Transverse colon (tissue), 4 donors: ENCODE measurements at regions not wholly inside any gene's neighbourhood (a gene's known extent, or its start where the extent isn't known, plus 50 kb on each side); places are given as distances from the start of the nearest gene placed in this dataset.

ENCODE experiments used
- DNase-seq: peaks from one replicate; pipeline ENCODE4 v3.0.0-alpha.2; 2019
- H3K27ac ChIP-seq, 4 donors: fragments of 200-600 bp; sonication (generic); 2 replicates each; pipeline ENCODE4 v1.5.1; 2016 to 2018; ENCODE audit warnings: inconsistent platforms in 4 of 4
- H3K27me3 ChIP-seq: fragments of 200-600 bp; sonication (generic); 2 replicates; pipeline ENCODE4 v1.5.1; 2017; ENCODE audit warnings: inconsistent platforms
- H3K36me3 ChIP-seq, 4 donors: fragments of 200-600 bp; sonication (generic); 2 replicates each; pipeline ENCODE4 v1.5.1; 2017 to 2019; ENCODE audit warnings: inconsistent platforms in 4 of 4
- H3K4me1 ChIP-seq, 4 donors: fragments of 200-600 bp; sonication (generic); 2 replicates each; pipeline ENCODE4 v1.5.1; 2017 to 2020; ENCODE audit warnings: inconsistent platforms in 4 of 4
- H3K4me3 ChIP-seq, 4 donors: fragments of 200-600 bp; sonication (generic); 1 replicate in 1 of 4; 2 replicates in 3 of 4; pipeline versions ENCODE4 v1.5.1 to v1.6.1; 2017 to 2019; ENCODE audit warnings: inconsistent platforms in 4 of 4
- H3K9me3 ChIP-seq, 2 donors: fragments of 200-600 bp; sonication (generic); 2 replicates each; pipeline ENCODE4 v1.5.1; 2017 to 2019; ENCODE audit warnings: inconsistent platforms in 2 of 2
- CTCF ChIP-seq, 5 experiments: fragments of 200-600 bp in 3 of 5; fragments of 450-650 bp in 2 of 5; sonication (generic) in 3 of 5; IDR thresholded peaks; 1 replicate in 2 of 5; 2 replicates in 3 of 5; pipeline ENCODE4 v1.5.1; 2016 to 2017; ENCODE audit warnings: antibody characterized with exemption in 5 of 5, inconsistent platforms in 3 of 5, mild to moderate bottlenecking in 2 of 5, moderate library complexity in 1 of 5
- EP300 ChIP-seq: sonication (generic); formaldehyde crosslinking; IDR thresholded peaks from one replicate; pipeline ENCODE4 v1.6.1; 2017; ENCODE audit warnings: antibody characterized with exemption, low read depth
- POLR2A ChIP-seq: fragments of 450-650 bp; IDR thresholded peaks from one replicate; pipeline ENCODE4 v1.6.1; 2016; ENCODE audit warnings: antibody characterized with exemption, mild to moderate bottlenecking, moderate library complexity
- POLR2AphosphoS5 ChIP-seq, 3 donors: sonication (generic); formaldehyde crosslinking; IDR thresholded peaks; one replicate each; pipeline ENCODE4 v1.6.1; 2016; ENCODE audit warnings: antibody characterized with exemption in 3 of 3
- WGBS, 2 donors: methylation state at CpG; one replicate each; pipeline ENCODE4 v1.1.5; 2018; ENCODE audit warnings: low coverage in 1 of 2; 5-methylcytosine and 5-hydroxymethylcytosine counted together
- in situ Hi-C, 4 donors: fragments of 200-750 bp; cut with MboI; loops; one replicate each; pipeline versions ENCODE4 v1.15.0 to v1.15.1; 2017; ENCODE audit warnings: low sequenced_read_pairs in 3 of 4, low pct_ligation_motif_present in 1 of 4, low pct_unique_long_range_greater_than_20kb in 1 of 4
- intact Hi-C: fragments of 100-400 bp; cut with DNase I; formaldehyde crosslinking; loops from one replicate; pipeline ENCODE4 v1.15.1; 2023; ENCODE audit warnings: low total_unique reads

GRCh38 chr7:84497873-84498272, 303.3 kb upstream of the SEMA3A start:
- intact Hi-C loops, result no loop called here
- no peak for TF ChIP-seq CTCF (IDR thresholded peaks at IDR 0.05)
- no peak for TF ChIP-seq EP300
- TF ChIP-seq POLR2A, result no peak
- TF ChIP-seq POLR2AphosphoS5 (IDR thresholded peaks at IDR 0.05), result no peak
- Histone ChIP-seq H3K27ac (no peak overlapping the region), H3K9me3 (no peaks in the 10 kb centered on the region), H3K4me1 (no peaks in the 10 kb centered on the region), H3K27me3 (no peaks in the 10 kb centered on the region), H3K4me3 (no peak overlapping the region), H3K36me3 (no peaks in the 10 kb centered on the region)
- in situ Hi-C loops, result no loop called here
- 11 to 35% methylated on average over 1 of the region's 1 CpG for WGBS, 2 donors
- no peak for DNase-seq

DNA sequence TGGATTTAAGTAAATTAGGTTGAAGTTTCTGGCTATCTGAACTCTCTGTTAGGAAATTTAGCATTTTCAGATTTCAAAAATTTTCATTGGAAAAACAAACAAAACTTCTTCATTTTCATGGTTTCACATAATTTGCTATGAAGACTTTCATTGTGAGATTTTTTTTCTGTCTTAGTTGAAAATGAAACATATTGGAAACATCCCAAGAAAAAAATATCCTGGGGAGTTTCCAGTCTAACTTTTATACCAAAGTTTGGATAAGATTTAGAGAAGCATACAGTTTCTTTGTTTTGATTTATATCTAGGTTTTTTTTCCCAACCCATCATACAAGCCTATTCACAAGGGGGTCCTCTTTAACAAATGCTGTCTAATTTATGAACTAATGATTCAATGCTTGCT, 300.5 kb upstream of the SEMA3A start:
- Histone ChIP-seq H3K9me3 (no peaks in the 10 kb centered on the region), H3K4me3 (no peak overlapping the region), H3K27ac (no peak overlapping the region), H3K4me1 (no peaks in the 10 kb centered on the region), H3K27me3 (no peaks in the 10 kb centered on the region), H3K36me3 (no peaks in the 10 kb centered on the region)
- no peak for DNase-seq
- TF ChIP-seq CTCF (IDR thresholded peaks at IDR 0.05) (no peak), POLR2AphosphoS5 (IDR thresholded peaks at IDR 0.05) (no peak), POLR2A (no peak), EP300 (no peak)
- in situ Hi-C loops (no loop called here), intact Hi-C loops (no loop called here)

- Histone ChIP-seq H3K4me3 (no peak overlapping the region), H3K9me3 (no peaks in the 10 kb centered on the region), H3K4me1 (no peaks in the 10 kb centered on the region), H3K27ac (no peak overlapping the region), H3K36me3 (no peaks in the 10 kb centered on the region), H3K27me3 (no peaks in the 10 kb centered on the region)
- in situ Hi-C loops, result no loop called here
- 80 to 87% methylated on average over 9 to 13 of the region's 13 CpGs for WGBS, 2 donors
- TF ChIP-seq EP300, result no peak
- TF ChIP-seq POLR2A, result no peak
- TF ChIP-seq CTCF (IDR thresholded peaks at IDR 0.05), result no peak
- TF ChIP-seq POLR2AphosphoS5 (IDR thresholded peaks at IDR 0.05), result no peak
- no peak for DNase-seq
- intact Hi-C loops, result no loop called here
Measured at GRCh38 chr7:84492098-84493034, 297.8 kb upstream of the SEMA3A start.

DNA sequence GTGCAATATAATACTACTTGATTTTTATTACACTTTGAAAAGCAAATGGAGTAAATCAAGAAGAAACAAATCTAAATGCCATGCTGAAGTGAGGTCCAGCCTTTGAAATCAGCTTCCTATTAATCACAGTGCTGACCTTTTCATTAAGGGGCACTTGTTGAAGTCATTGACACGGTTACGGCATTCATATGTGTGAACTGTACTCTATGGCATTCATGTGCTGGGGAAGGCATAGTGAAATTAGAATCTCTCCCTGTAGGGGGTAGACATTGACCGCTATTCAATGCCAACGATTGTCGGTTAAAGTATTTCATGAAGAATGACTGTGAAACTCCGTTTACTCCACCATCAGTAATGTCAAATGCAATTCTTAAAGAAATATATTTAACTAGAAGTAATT, 296.1 kb upstream of the SEMA3A start:
- intact Hi-C loops (no loop called here), in situ Hi-C loops (no loop called here)
- Histone ChIP-seq H3K27me3 (no peaks in the 10 kb centered on the region), H3K27ac (no peak overlapping the region), H3K9me3 (no peaks in the 10 kb centered on the region), H3K36me3 (no peaks in the 10 kb centered on the region), H3K4me3 (no peak overlapping the region), H3K4me1 (no peaks in the 10 kb centered on the region)
- TF ChIP-seq POLR2A, result no peak
- no peak for TF ChIP-seq CTCF (IDR thresholded peaks at IDR 0.05)
- no peak for TF ChIP-seq EP300
- TF ChIP-seq POLR2AphosphoS5 (IDR thresholded peaks at IDR 0.05), result no peak
- no peak for DNase-seq
- WGBS, 2 donors, result 94 to 95% methylated on average over 4 to 6 of the region's 6 CpGs
